ENCODE measurements at regions not wholly inside any gene's neighbourhood (a gene's known extent, or its start where the extent isn't known, plus 50 kb on each side); places are given as distances from the start of the nearest gene placed in this dataset.

DNA sequence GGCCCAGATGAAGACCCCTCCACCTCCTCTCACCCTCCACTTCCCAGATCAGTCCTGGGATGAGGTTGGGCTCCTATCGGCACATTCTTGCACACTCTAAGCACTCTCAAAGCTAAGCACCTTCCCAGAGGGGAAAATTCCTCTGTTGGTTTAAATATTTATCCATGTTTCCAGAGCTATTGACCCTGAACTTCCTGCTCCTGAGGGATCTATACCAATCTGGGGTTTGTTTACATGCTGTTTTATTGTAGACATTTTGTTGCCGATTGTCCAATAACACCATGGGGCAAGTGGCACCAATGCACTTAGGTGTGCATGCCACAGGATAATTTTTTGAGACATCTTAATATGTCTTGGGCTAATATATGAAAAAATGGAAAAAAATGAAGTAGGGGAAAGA is 476.2 kb downstream of the SLC4A3 start:
- TF ChIP-seq, protein P1, sequence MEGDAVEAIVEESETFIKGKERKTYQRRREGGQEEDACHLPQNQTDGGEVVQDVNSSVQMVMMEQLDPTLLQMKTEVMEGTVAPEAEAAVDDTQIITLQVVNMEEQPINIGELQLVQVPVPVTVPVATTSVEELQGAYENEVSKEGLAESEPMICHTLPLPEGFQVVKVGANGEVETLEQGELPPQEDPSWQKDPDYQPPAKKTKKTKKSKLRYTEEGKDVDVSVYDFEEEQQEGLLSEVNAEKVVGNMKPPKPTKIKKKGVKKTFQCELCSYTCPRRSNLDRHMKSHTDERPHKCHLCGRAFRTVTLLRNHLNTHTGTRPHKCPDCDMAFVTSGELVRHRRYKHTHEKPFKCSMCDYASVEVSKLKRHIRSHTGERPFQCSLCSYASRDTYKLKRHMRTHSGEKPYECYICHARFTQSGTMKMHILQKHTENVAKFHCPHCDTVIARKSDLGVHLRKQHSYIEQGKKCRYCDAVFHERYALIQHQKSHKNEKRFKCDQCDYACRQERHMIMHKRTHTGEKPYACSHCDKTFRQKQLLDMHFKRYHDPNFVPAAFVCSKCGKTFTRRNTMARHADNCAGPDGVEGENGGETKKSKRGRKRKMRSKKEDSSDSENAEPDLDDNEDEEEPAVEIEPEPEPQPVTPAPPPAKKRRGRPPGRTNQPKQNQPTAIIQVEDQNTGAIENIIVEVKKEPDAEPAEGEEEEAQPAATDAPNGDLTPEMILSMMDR (IDR thresholded peaks at IDR 0.05) = no peak
- TF ChIP-seq POLR2AphosphoS5 (IDR thresholded peaks at IDR 0.05) (no peak), POLR2A (IDR thresholded peaks at IDR 0.05) (no peak)
- intact Hi-C loops (cut with DNase I) = no loop called here
- Histone ChIP-seq H3K9me3 (no peaks in the 10 kb centered on the region), H3K4me1 (replicated peaks) (no peaks in the 10 kb centered on the region), H3K36me3 (no peaks in the 10 kb centered on the region), H3K27ac (no peak overlapping the region), H3K27me3 (replicated peaks; ENCODE audit: insufficient read depth) (peaks cover 2% of the 10 kb centered on the region), H3K4me3 (no peak overlapping the region)
- WGBS = 79% methylated on average over 2 of the region's 2 CpGs
- no peak for DNase-seq (ENCODE audit: low spot score)

DNA sequence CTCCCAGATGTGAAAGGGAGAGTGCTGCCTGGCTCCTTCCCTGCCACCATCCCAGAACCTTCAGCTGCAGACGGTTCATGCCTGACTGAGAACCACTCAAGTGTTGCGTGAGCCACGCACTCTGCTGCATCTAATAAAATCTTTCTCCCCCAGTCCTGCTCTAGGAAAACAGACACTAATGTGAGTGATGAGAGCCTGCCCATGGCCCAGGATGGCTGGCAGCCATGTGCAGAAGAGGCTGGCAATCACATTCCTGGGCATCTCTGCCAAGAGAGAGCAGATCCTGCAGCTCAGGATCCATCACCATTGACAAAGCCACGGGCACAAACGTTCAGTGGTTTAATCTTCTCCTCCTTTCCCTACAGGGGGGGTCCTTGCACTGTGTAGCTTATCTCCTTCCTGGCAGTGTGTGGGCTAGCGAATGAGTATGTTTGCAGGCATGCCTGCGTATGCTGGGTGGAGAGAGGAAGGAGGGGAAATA is 477.5 kb downstream of the SLC4A3 start:
- Histone ChIP-seq H3K9me3 (no peaks in the 10 kb centered on the region), H3K4me1 (replicated peaks) (no peaks in the 10 kb centered on the region), H3K36me3 (no peaks in the 10 kb centered on the region), H3K4me3 (no peak overlapping the region), H3K27ac (no peak overlapping the region), H3K27me3 (replicated peaks; ENCODE audit: insufficient read depth) (peaks cover 2% of the 10 kb centered on the region)
- WGBS = 42% methylated on average over 7 of the region's 7 CpGs
- no peak for DNase-seq (ENCODE audit: low spot score)
- intact Hi-C loops (cut with DNase I) = no loop called here
- TF ChIP-seq POLR2A (IDR thresholded peaks at IDR 0.05) (no peak), POLR2AphosphoS5 (IDR thresholded peaks at IDR 0.05) (no peak)
- TF ChIP-seq, protein P1 (IDR thresholded peaks at IDR 0.05) = no peak

DNA sequence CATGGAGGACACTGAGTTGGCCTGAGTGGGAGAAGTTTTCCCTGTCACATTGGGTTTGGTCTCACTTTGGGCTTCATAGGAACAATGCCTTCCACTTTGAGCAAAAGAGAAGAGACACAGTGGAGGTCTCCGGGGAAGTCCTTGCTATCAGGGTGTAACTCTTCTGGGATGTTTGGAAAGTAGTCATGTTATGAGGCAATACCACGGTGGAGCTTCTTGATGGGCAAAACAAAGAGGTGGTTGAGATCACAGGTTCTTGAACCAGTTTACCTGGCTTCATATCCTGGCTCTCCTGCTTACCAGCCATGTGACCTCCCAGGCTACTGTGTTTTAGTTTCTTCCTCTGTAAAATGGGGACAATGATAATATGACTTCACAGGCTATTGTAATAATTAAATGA is 478.6 kb downstream of the SLC4A3 start:
- no peak for DNase-seq (ENCODE audit: low spot score)
- no peak overlapping the region for H3K27ac ChIP-seq
- no peaks in the 10 kb centered on the region for H3K9me3 ChIP-seq
- TF ChIP-seq POLR2A (IDR thresholded peaks at IDR 0.05) (no peak), POLR2AphosphoS5 (IDR thresholded peaks at IDR 0.05) (no peak)
- TF ChIP-seq, protein P1 (IDR thresholded peaks at IDR 0.05) = no peak
- intact Hi-C loops (cut with DNase I) = no loop called here
- H3K27me3 ChIP-seq (replicated peaks; ENCODE audit: insufficient read depth) = peaks cover 2% of the 10 kb centered on the region
- H3K36me3 ChIP-seq = no peaks in the 10 kb centered on the region
- no peaks in the 10 kb centered on the region for H3K4me1 ChIP-seq (replicated peaks)
- WGBS = 94% methylated on average over 2 of the region's 2 CpGs
- H3K4me3 ChIP-seq = no peak overlapping the region

DNA sequence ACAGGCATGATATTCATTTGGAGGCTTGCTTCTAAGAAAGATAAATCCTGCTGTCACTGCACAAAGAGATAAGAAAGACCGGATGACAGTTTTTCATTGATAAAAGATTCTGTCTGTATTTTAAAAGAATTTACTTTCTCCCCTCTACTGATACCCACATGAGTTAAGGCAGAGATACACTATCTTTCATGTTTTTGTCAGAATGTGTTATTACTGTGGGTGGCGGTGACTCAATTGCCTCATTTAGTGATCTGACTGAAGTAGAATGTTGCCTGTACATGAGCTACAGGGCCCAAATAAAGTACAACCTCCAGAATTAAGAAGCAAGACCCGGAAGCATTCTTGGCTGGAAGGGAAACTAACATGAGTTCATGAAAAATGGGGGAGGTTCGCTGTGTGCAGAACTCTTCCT is 480.0 kb downstream of the SLC4A3 start:
- H3K9me3 ChIP-seq = no peaks in the 10 kb centered on the region
- TF ChIP-seq, protein P1 (IDR thresholded peaks at IDR 0.05) = no peak
- TF ChIP-seq POLR2A (IDR thresholded peaks at IDR 0.05) (no peak), POLR2AphosphoS5 (IDR thresholded peaks at IDR 0.05) (no peak)
- H3K4me3 ChIP-seq = no peak overlapping the region
- peaks cover 2% of the 10 kb centered on the region for H3K27me3 ChIP-seq (replicated peaks; ENCODE audit: insufficient read depth)
- H3K27ac ChIP-seq = no peak overlapping the region
- WGBS = 93% methylated on average over 4 of the region's 4 CpGs
- H3K36me3 ChIP-seq = no peaks in the 10 kb centered on the region
- DNase-seq (ENCODE audit: low spot score) = no peak
- H3K4me1 ChIP-seq (replicated peaks) = no peaks in the 10 kb centered on the region
- intact Hi-C loops (cut with DNase I) = no loop called here

DNA sequence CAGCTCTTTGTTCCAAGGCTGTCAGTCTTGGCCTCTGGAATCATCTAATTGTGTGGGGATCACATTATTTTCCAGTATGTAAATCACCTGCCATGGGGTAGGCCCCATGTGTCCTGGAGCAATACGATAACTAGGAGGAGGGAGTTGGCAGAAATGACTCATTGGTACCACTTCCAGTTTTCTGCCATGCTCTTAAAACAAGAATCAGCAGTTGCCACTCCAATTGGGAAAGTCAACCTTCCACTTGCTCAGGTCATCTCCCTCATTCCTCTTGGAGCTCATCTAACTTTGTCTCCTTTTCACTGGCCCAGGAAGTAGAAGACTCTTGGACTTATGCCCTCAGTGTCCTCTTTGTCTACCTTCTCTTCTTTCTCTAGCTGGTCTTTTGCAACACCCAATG is 487.0 kb downstream of the SLC4A3 start:
- intact Hi-C loops (cut with DNase I) = no loop called here

More for the DNA sequence above, 487.0 kb downstream of the SLC4A3 start:
- Histone ChIP-seq H3K4me1 (replicated peaks) (no peaks in the 10 kb centered on the region), H3K36me3 (no peaks in the 10 kb centered on the region), H3K9me3 (no peaks in the 10 kb centered on the region), H3K27ac (no peak overlapping the region), H3K4me3 (no peak overlapping the region), H3K27me3 (replicated peaks; ENCODE audit: insufficient read depth) (no peaks in the 10 kb centered on the region)
- DNase-seq (ENCODE audit: low spot score) = no peak
- TF ChIP-seq POLR2A (IDR thresholded peaks at IDR 0.05) (no peak), POLR2AphosphoS5 (IDR thresholded peaks at IDR 0.05) (no peak)
- TF ChIP-seq, protein P1 (IDR thresholded peaks at IDR 0.05) = no peak
- 92% methylated on average over 1 of the region's 1 CpG for WGBS
